Midbrain (tissue), 1 donor: ENCODE measurements at regions not wholly inside any gene's neighbourhood (a gene's known extent, or its start where the extent isn't known, plus 50 kb on each side); places are given as distances from the start of the nearest gene placed in this dataset.

Experiments used
- DNase-seq: peaks from one replicate; lab custom pipeline; 2025; lab: John Stamatoyannopoulos, UW

DNA sequence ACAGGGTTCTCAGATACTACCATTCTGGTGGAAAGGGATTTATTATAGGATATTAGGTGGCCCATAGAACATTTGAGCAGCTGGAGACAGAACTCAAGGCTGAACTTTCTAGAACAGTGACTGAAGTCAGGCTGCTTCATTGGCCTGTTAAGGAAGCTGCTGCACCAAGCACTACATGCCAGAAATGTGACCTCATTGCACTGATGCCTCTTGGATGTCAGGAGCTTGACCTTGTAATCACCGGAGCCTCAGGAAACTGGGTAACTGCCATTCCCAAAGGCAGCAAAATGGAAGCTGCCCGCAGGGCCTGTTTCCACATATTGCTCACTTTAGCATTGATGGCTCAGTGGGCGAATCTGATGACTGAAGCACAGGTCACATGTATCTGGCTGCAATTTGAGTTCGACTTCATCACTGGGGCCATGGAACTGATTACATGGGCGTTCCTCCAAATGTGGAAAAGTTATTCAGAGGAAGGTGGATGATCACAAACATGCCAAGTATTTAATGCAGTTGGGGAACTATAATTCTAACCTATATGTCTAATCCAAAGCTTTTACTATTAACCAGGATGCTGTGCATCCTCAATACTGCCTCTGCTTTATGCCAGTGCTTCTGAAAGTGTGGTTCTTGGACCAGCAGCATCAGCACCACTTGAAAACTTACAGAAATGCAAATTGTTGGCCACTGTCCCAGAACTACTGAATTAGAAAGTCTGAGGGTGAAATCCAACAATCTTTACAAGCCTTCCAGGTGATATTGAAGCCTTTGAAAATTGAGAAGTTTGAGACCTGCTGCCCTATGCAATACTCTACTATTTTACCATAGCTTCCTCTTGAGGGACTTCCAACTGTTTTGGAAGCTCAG, 337.2 kb upstream of the NAV3 start:
- no peak for DNase-seq

DNA sequence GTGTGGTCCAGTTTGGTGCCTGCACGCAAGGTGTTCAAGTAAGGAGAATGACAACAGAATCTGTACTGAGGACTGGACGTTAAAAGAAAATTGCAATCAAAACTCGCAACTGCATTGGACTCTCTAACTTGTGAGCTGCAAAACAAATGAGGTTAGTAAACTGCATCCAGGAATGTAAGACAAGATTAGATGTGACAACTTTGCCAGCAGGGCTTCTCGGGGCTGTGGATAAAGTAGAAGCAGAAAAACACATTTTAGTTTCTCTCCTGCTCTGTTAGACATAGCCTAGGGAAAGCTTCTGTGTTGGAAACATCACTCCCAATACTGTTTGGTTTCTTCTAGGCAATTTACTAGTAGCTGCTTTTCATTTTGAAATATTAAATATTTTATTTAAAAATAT, 338.2 kb upstream of the NAV3 start:
- no peak for DNase-seq

DNA sequence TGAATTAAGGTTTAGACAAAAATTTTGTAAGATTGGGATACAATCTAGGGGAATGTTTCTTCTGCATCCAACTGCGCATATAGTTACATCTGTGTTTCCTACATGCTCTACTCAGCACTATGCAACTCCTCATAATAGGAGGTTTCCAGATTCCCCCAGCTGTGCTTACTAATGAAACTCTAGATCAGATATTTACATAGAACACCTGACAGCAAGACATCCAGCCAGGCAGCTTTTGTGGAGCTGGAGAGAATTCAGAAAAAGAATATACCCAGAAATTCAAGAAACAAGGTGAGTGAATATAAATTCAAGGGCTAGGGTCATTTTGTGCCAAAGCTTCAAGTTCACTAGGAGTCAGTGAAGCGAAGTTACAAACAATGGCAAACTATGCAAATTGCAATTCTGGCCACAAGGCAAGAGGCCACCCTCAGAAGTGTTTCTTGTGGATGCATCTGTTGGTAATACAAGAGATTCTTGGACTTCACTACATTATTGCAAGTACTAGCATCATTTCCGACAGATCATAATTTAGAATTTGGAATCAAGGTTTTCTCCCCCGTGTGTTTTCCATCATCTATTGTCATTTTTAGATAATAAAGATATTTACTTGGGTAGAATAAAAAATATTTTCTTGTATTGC, 341.2 kb upstream of the NAV3 start:
- no peak for DNase-seq

DNA sequence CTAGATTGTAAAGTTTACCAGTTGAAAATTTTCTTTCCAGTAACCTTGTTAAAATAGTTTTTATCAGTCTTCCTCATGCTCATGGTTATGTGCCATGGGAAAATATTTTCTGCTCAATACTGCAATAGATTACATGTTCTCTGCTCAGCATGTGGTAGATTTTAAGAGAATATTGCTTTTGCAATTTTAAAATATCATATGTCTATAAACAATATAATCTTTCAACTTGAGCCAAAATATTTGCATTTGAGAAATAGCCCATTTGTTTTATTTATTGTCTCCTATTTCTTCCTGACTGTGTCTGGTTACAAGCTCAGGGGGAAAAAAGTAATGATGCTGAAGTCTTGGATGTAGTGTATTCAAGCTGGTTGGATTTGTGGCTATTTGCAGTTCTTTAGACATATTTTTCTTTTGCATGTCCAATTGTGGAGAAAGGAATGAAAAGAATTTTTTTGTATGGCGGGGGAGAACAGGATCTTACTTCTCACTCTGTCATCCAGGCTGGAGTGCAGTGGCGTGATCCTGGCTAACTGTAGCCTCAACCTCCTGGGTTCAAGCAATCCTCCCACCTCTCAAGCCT, 342.6 kb upstream of the NAV3 start:
- no peak for DNase-seq

DNA sequence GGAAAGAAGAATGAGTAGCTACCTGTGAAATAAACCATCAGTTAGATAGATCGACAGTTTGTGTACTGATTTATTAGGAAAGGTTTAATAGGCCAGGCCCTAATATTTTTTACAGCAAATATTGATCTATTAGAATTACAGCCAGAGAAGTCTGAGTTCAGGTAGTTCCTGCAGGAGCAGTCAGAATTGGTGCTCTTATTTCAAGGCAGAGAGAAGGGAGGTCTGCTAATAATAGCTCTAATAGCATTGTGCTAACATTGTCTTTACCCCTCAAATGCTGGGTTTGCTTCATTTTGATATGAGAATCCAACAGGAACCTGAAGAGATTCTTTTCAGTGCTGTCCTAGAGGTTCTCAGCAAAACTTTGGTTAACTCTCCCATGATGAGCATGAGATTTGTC, 343.8 kb upstream of the NAV3 start:
- no peak for DNase-seq

DNA sequence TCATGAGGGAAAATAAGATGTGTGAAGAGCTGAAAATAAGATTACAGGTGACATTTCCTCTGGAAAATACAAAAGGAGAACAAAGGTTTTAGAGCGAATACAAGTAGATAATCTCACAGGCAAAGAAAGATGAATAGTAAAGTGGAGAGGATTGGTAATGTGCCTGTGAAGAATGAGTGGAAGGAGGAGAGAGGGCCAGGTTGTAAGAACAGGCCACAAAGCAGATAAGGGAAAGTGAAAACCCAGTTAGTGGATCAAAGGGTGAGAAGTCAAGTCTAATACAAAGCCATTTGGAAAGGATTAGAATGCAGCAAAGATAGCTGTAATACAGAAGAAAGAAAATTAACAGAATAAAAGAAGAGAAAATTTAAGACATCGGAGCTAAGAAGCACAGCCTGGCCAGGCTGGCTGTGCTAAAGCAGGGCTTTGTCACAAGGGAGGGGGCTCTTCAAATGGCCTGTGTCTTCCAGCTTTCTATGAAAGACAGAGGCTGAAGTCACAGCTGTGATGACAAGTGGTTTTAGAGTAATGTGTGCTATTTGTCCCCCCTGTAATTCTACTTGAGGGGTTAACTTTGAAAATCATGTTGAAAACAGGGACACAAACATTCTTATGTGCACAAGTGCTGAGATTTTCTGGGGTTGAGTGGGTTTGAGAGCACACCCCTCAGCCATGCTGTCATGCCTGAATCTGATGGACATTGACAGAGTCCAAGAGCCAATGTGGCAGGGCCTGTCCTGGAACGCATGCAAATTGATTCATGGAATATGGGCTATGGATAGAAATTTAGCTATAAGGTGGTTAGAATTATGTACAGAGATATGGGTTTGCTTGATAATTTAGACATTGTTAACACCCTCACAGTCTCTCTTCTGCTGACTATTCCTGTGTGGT, 344.5 kb upstream of the NAV3 start:
- no peak for DNase-seq

DNA sequence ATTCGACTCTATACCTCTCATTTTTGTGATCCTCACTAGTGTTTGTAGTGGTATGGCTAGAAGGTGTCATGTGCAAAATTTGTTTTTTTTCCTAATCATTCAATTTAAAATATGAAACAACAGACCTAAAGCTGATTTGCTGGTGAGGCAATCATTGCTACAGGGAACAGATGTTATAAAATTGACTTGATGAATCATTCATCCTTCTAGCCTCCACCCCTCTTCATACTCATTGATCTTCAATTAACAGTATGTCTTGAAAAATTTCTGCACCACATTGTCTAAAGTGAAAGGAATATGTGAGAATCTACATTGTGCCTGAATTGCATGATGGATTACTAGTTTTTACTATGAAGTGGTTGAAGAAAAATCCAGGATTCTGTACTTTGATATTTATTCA, 349.0 kb upstream of the NAV3 start:
- DNase-seq, result no peak

DNA sequence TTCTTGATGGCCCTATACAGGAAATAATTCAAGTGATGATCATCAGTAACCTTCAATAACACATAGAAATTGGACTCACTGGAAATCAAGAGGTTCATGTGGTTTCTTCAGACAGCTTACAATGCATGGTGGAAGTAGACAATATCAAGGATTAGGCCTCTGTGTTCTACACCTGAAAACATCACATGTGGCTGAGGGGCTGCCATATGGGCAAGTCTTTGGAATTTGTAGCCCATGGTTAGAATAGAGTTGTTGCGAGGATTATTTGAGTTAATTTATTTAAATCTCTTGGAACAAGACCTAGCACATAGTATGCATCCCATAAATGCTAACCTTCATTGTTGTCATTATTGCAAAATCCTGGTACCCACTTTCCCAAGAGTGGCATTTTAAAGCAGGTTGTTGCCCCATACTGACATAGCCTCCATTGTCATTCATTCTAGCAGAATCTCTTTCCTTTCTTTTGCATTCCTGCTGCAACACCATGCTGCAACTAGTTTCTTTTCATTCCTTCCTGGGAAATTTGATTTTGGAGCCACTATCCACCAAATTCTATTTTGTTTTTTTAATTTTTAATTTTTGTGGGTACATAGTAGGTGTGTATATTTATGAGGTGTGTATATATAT, 352.7 kb upstream of the NAV3 start:
- DNase-seq, result no peak

DNA sequence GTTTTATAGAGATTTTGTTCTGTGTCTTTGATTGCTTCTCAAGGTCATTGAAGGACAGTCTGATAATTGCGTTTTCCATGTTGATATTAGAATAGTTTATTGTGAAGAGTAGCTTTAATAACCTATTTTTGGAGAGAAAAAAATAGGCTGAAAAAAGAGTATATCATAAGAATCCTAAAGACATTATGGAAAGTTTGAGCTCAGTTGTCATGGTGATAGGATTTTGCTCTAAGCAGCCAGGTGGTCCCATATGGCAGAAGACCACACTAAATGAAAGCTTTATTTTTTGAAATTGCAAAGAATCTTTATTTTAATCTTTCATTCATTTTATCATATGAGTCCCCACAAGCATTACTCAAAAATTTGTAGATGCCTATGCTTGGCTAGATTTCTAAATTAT, 358.9 kb upstream of the NAV3 start:
- no peak for DNase-seq

DNA sequence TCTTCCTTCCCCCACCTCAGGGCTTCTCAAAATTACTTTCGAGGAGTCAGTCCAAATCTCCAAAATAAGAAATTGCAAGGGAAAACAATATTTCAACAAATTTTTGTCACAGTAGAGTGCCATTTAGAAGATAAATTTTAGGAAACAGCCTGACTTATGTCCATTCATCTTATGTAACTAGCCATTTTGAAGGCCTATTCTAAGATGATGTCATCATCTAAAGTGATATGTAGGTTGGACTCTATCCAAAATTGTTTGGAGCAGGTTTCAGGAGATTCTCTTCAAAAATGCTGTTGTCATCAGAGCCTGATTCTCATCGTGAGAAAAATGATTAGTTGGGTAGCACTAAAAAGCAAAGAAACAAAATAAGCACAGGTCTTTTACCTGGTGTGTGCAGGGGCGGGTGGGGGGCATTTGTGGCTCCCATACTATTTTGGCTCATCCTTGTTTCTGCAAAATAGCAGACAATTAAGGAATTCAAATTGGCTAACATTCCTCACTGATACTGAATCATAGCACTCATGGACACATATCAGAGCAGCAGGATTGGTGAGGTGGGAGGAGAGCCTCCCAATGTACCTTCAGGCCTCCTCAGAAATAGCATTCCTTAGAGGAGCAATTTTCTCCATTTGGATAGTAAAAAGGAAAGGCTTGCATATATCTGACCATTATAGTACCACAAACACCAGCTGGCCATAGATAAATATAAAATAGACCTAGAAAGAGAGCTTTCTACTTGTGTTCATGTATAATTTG, 360.9 kb upstream of the NAV3 start:
- DNase-seq, result no peak

DNA sequence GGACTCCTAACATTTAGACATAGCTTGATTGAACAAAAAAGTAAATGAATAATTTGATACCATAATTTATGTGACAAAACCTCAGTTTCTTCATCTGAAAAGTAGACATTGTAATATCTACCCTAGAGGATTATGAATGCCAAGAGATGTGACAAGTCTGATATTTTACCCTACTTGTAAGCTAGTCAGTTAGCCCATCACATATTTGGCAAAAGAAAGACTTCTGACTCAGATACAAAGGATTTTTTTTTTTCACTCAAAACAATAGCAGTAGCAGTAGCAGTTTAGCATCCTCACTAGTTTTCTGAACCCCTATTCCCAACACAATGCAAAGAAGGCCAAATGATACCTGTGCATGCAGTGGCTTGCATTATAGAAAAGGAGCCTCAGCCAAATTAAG, 377.3 kb upstream of the E2F7 start:
- DNase-seq, result no peak

DNA sequence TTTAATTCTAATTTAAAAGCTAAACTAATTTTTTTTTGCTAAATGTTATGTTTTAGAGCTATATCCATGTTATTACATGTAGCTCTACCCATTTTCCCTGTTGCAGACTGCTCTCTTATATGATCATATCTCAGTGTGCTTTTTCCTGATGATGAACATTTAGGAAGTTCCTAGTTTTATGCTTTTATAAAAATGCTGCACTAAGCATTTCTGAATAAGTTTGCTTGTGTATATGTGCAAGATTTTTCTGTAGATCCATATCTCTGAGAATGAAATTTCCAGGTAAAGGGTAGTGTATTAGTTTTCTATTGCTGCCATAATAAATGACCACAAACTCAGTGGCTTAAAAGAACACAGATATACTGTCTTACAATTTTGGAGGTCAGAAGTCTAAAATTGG, 374.4 kb upstream of the E2F7 start:
- no peak for DNase-seq

DNA sequence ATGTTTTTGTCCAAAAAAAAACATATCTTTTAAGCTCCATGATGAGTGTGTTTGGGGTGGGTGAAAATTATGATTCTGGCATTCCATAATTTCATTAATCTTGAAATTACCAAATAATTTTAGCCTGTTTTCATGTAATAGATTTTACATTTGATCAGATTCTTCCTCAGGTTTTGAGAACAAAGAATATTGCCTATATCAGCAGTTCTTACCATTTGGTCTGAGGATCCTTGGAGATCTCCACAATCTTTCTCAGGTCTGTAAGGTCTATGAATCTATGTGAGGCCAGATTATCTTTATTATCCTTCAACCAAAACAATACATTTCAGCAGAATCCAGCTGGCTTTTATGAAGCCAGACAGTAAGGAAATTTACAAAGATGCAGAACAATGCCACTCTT, 373.3 kb upstream of the E2F7 start:
- no peak for DNase-seq

DNA sequence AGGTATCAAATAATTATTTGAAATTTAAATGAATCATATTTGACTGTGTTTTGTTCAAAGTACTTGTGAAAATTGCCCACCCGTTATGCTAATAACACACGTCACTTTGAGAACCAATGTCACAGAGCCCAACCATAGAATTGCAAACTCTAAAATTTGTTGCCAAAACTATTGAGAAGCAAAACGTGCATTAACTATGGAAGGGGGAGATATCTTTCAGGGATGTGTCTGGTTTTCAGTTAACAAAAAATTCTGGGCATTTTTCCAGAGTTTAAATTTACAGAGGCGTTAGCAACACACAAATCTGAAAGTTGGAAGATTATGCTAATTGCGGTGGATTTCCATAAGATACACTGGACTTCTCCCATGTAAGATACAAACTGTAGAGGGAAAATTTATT, 371.8 kb upstream of the E2F7 start:
- DNase-seq, result no peak

DNA sequence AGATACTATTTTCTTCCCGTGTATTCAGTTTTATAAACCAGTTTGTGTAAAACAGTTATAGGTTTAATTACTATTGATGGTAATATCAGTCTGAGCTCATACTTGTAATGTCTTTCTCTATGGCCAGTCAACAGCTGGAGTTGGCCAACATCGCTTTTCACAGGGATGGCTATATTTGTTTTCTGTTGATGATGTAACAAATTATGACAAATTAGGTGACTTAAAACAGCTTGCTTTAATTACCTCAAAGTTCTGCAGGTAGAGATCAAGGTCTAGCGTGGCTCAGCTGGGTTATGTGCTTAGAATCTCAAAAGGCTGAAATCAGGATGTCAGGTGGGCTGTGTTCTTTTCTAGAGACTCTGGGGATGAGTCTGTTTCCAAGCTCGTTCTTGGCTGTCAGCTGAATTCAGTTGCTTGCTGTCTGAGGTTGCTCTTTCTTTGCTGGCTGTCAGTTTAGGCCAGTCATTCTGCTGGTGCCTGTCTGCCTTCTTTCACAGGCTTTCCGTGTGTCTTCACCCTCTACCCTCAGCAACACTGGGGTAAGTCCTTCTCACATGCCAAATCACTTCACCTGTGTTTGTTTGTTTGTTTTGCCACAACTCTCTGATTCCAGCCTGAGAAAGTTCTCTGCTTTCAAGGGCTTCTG, 370.2 kb upstream of the E2F7 start:
- no peak for DNase-seq

DNA sequence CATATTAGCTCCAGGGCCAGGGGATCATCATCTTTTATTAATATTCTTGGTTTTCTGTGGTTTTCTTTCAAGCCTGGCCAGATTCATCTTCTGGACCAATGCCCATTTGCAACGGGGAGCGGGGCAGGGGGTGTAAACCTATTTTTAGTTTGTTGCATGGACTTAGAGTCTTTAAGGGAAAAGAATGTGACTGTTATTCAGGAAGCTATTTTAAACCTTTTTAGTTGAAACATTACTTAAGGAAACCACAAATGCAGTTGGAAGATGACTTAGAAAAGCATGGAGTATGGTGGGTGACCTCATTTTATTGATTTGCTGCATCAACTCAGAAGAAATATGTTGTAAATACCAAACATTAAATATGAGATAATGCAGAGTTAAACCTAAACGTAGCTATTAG, 368.4 kb upstream of the E2F7 start:
- DNase-seq, result no peak

DNA sequence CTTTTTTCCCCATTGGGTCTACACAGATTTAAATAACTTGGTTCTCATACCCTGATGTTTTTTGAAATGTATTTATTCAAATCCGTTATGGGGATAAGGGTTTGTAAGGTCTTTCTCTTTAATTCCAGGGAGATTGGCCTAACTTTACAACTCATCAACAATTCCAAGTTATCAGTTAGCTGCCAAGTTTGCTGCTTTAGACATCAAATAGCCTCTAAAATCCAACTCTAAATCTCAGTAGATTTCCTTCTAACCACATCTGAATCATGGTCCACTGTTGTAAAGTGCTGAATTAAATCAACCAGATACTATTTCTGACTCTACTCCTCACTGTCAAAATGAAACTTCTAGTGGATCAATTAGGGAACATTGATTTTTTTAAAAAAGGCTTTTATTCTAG, 364.1 kb upstream of the E2F7 start:
- no peak for DNase-seq

DNA sequence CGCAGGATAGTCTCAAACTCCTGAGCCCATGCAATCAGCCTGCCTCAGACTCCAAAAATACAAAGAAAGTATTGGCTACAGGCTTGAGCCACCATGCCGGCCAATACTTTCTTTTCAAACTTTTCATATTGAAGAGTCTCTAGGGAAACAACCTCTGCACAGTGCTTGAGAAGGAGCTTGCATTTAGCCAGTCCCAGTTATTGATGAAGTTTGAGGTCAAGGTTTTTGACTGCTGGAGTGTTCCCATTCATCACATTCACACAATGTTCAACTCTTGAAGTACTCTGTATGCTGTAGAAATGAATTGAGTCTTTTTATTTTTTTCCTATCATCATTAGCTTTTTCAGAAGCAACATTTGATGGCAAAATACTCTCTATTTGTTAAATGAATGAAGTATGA, 355.8 kb upstream of the E2F7 start:
- DNase-seq, result peak; percentile 13

DNA sequence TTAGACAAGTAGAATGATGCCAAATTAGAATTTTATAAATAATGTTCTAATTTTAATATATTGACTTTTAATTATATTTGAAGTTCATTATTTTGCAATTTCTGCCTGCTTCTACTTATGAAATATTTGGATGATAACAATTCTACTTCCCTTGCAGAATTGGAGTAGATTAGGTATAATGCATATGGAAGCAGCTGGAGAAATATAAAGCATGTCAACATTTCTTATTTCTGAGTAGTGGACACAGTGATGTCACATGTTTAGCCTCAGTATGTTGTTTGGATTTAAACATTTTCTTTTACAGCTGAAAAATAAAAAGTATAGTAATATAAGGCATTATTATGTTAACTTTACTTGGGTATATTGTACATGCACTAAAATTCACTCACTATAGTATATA, 344.2 kb upstream of the E2F7 start:
- no peak for DNase-seq

DNA sequence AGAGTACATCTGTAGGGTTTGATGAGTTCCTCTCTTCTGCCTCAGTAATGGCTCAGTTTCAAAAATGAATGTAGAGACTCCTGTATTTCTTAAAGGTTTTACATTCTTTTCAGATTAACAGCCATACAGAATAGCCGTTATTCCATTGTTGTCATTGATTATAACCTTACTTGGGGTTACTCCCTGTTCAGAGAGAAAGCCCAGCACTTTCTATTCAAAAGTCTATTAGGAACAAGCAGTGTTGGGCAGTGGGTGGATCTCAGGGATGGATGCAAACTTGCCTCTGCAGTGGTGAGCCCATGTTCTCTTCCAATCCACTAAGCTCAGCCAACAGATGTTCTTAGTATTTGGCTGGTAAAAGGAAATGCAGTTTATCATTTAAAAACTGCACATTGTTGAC, 342.6 kb upstream of the E2F7 start:
- no peak for DNase-seq
